ENCODE measurements at regions not wholly inside any gene's neighbourhood (a gene's known extent, or its start where the extent isn't known, plus 50 kb on each side); places are given as distances from the start of the nearest gene placed in this dataset.

- DNase-seq = no peak
- CTCF ChIA-PET = no interaction called here
Observed at GRCh38 chr1:96164053-96164452, 557.5 kb upstream of the PTBP2 start.

GRCh38 chr1:96178053-96178452 lies 543.5 kb upstream of the PTBP2 start:
- no peaks in the 10 kb centered on the region for H3K27me3 Mint-ChIP-seq (ENCODE audit: unreplicated experiment)
- TF ChIP-seq CTCF (IDR thresholded peaks at IDR 0.05; ENCODE audit: unreplicated experiment) = no peak
- BruUV-seq (replicated peaks) = no TSS peak
- DNase-seq = no peak
- CTCF ChIA-PET = no interaction called here
- H3K4me3 Mint-ChIP-seq (ENCODE audit: low read depth, unreplicated experiment) = no peak overlapping the region
- H3K4me1 Mint-ChIP-seq (ENCODE audit: low read depth, unreplicated experiment) = no peaks in the 10 kb centered on the region
- intact Hi-C loops (cut with micrococcal nuclease; ENCODE audit: unreplicated experiment) = no loop called here
- H3K27ac Mint-ChIP-seq (ENCODE audit: unreplicated experiment) = no peak overlapping the region
- no peaks in the 10 kb centered on the region for H3K9me3 Mint-ChIP-seq (ENCODE audit: low read depth, unreplicated experiment)
- no peaks in the 10 kb centered on the region for H3K36me3 Mint-ChIP-seq (ENCODE audit: insufficient read depth, unreplicated experiment)

More at GRCh38 chr1:96164053-96164452, 557.5 kb upstream of the PTBP2 start:
- H3K4me1 Mint-ChIP-seq (ENCODE audit: low read depth, unreplicated experiment) = no peaks in the 10 kb centered on the region
- peaks cover 2% of the 10 kb centered on the region for H3K9me3 Mint-ChIP-seq (ENCODE audit: low read depth, unreplicated experiment)
- no peaks in the 10 kb centered on the region for H3K36me3 Mint-ChIP-seq (ENCODE audit: insufficient read depth, unreplicated experiment)
- BruUV-seq (replicated peaks) = no TSS peak
- no peaks in the 10 kb centered on the region for H3K27me3 Mint-ChIP-seq (ENCODE audit: unreplicated experiment)
- no peak overlapping the region for H3K27ac Mint-ChIP-seq (ENCODE audit: unreplicated experiment)
- intact Hi-C loops (cut with micrococcal nuclease; ENCODE audit: unreplicated experiment) = no loop called here
- no peak for TF ChIP-seq CTCF (IDR thresholded peaks at IDR 0.05; ENCODE audit: unreplicated experiment)
- H3K4me3 Mint-ChIP-seq (ENCODE audit: low read depth, unreplicated experiment) = no peak overlapping the region

GRCh38 chr1:96183485-96183884 lies 538.1 kb upstream of the PTBP2 start:
- Mint-ChIP-seq H3K27ac (ENCODE audit: unreplicated experiment) (no peak overlapping the region), H3K4me3 (ENCODE audit: low read depth, unreplicated experiment) (no peak overlapping the region), H3K9me3 (ENCODE audit: low read depth, unreplicated experiment) (no peaks in the 10 kb centered on the region), H3K4me1 (ENCODE audit: low read depth, unreplicated experiment) (no peaks in the 10 kb centered on the region), H3K27me3 (ENCODE audit: unreplicated experiment) (no peaks in the 10 kb centered on the region), H3K36me3 (ENCODE audit: insufficient read depth, unreplicated experiment) (no peaks in the 10 kb centered on the region)
- no peak for DNase-seq
- no TSS peak for BruUV-seq (replicated peaks)
- CTCF ChIA-PET = interaction anchor here (0.7 kb wide), 1 partner anchor 433 kb away, joined by 4 read pairs; no protein-coding TSS in a partner anchor
- no peak for TF ChIP-seq CTCF (IDR thresholded peaks at IDR 0.05; ENCODE audit: unreplicated experiment)
- intact Hi-C loops (cut with micrococcal nuclease; ENCODE audit: unreplicated experiment) = no loop called here

- intact Hi-C loops (cut with micrococcal nuclease; ENCODE audit: unreplicated experiment) = no loop called here
- Mint-ChIP-seq H3K27ac (ENCODE audit: unreplicated experiment) (no peak overlapping the region), H3K9me3 (ENCODE audit: low read depth, unreplicated experiment) (peaks cover 2% of the 10 kb centered on the region), H3K4me1 (ENCODE audit: low read depth, unreplicated experiment) (no peaks in the 10 kb centered on the region), H3K4me3 (ENCODE audit: low read depth, unreplicated experiment) (no peak overlapping the region), H3K36me3 (ENCODE audit: insufficient read depth, unreplicated experiment) (no peaks in the 10 kb centered on the region), H3K27me3 (ENCODE audit: unreplicated experiment) (no peaks in the 10 kb centered on the region)
- CTCF ChIA-PET = no interaction called here
- no peak for TF ChIP-seq CTCF (IDR thresholded peaks at IDR 0.05; ENCODE audit: unreplicated experiment)
- no peak for DNase-seq
- no TSS peak for BruUV-seq (replicated peaks)
Observed at GRCh38 chr1:96183928-96184327, 537.7 kb upstream of the PTBP2 start.

All from Calu3 (cell line).